SK-N-MC (cell line): ENCODE measurements at regions not wholly inside any gene's neighbourhood (a gene's known extent, or its start where the extent isn't known, plus 50 kb on each side); places are given as distances from the start of the nearest gene placed in this dataset.

Experiments used
- DNase-seq: peaks from one replicate; pipeline ENCODE4 v3.0.0-alpha.2; 2011; ENCODE audit warnings: low read depth, low spot score
- H3K27ac ChIP-seq: fragments of 200-600 bp; sonication (generic); 2 replicates; pipeline ENCODE4 v1.5.1; 2016; ENCODE audit warnings: mixed run types
- H3K36me3 ChIP-seq: fragments of 200-600 bp; sonication (generic); 2 replicates; pipeline ENCODE4 v1.6.1; 2017; ENCODE audit warnings: antibody characterized with exemption, low read length, mixed read lengths; ENCODE audit not compliant: insufficient read depth
- H3K4me3 ChIP-seq: fragments of 200-600 bp; sonication (generic); 2 replicates; pipeline ENCODE4 v1.5.1; 2016
- H3K9ac ChIP-seq: fragments of 200-600 bp; sonication (generic); 2 replicates; pipeline ENCODE4 v1.8.0; 2017; ENCODE audit warnings: mixed run types, mixed read lengths; ENCODE audit not compliant: insufficient read length
- H3K9me3 ChIP-seq: fragments of 200-600 bp; sonication (generic); 2 replicates; pipeline ENCODE4 v1.6.1; 2017; ENCODE audit warnings: low read depth, mild to moderate bottlenecking, antibody characterized with exemption, low read length, moderate library complexity, mixed read lengths
- EZH2 ChIP-seq: fragments of 200-600 bp; sonication (generic); IDR thresholded peaks from one replicate; pipeline ENCODE4 v1.6.1; 2017; ENCODE audit warnings: antibody characterized with exemption
- FOXP2 ChIP-seq: optimal IDR thresholded peaks from 2 replicates; pipeline ENCODE3; 2011; ENCODE audit warnings: mild to moderate bottlenecking, moderate library complexity; ENCODE audit not compliant: insufficient read depth; ENCODE audit errors: extremely low read length, control extremely low read depth
- POLR2AphosphoS5 ChIP-seq: IDR thresholded peaks from 2 replicates; pipeline ENCODE4 v1.6.1; 2012; ENCODE audit warnings: mild to moderate bottlenecking, low read depth, low read length, borderline replicate concordance

GRCh38 chr2:19671311-19671710 is 230.5 kb downstream of the TTC32 start:
- Histone ChIP-seq H3K36me3 (no peaks in the 10 kb centered on the region), H3K27ac (no peak overlapping the region), H3K9ac (no peak overlapping the region), H3K9me3 (no peaks in the 10 kb centered on the region), H3K4me3 (no peak overlapping the region)
- no peak for DNase-seq
- TF ChIP-seq EZH2 (no peak), FOXP2 (no peak), POLR2AphosphoS5 (no peak)

DNA sequence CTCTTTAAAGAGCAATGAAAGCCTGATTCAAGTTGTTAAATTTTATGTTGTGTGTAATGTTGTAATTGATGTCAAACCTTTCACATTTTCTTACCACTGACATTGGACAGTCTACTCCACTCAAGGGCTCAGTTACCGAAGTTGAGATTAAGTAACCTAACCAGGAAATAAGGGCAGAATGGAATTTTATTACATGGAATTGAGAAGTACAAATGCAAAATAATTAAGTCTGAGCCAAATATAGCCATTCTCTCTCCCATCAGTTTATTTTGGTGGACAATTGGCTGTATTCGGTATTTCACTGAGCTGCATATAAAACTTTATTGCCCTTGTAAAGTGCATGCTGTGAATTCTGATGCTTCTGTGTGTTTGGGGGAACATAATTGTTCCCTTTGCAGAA is 231.5 kb downstream of the TTC32 start:
- no peak overlapping the region for H3K27ac ChIP-seq
- H3K9ac ChIP-seq = no peak overlapping the region
- peak overlapping the region; percentile 9; the same call in 1 of the 2 replicates for H3K4me3 ChIP-seq
- DNase-seq = no peak
- H3K9me3 ChIP-seq = no peaks in the 10 kb centered on the region
- TF ChIP-seq EZH2 (no peak), POLR2AphosphoS5 (no peak), FOXP2 (no peak)
- no peaks in the 10 kb centered on the region for H3K36me3 ChIP-seq

- no peaks in the 10 kb centered on the region for H3K9me3 ChIP-seq
- H3K4me3 ChIP-seq = no peak overlapping the region
- no peak for DNase-seq
- H3K9ac ChIP-seq = no peak overlapping the region
- H3K36me3 ChIP-seq = no peaks in the 10 kb centered on the region
- TF ChIP-seq FOXP2 (no peak), EZH2 (no peak), POLR2AphosphoS5 (no peak)
- no peak overlapping the region for H3K27ac ChIP-seq
Measured at GRCh38 chr2:19669559-19669958, 232.2 kb downstream of the TTC32 start.

- H3K27ac ChIP-seq = no peak overlapping the region
- H3K9me3 ChIP-seq = no peaks in the 10 kb centered on the region
- H3K9ac ChIP-seq = no peak overlapping the region
- DNase-seq = no peak
- no peak overlapping the region for H3K4me3 ChIP-seq
- no peaks in the 10 kb centered on the region for H3K36me3 ChIP-seq
- TF ChIP-seq EZH2 (no peak), FOXP2 (no peak), POLR2AphosphoS5 (no peak)
Measured at GRCh38 chr2:19669126-19669525, 232.7 kb downstream of the TTC32 start.

DNA sequence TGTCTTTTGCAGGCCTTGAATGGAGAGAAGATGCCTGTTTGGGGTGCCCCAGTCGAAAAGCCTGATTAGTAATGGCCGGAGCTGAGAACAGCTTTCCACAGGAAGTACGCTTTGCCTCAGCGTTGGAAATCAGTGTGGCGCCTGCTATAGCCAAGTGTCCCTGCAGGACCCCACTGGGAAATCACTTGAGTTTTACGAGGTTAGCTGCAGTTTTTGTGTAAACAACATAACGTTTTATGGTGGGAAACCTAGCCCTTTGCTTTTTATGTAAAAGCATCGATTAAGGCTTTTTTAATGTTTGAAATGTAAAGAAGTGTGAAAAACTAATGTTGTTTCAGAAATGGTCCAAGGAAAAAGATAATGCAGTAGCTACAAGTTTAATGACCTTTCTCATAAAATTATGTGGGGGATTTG is 234.2 kb downstream of the TTC32 start:
- H3K9me3 ChIP-seq = no peaks in the 10 kb centered on the region
- H3K36me3 ChIP-seq = no peaks in the 10 kb centered on the region
- TF ChIP-seq EZH2 = no peak
- no peak for TF ChIP-seq FOXP2
- no peak for TF ChIP-seq POLR2AphosphoS5
- peak overlapping the region; percentile 62 for H3K4me3 ChIP-seq
- peak overlapping the region; percentile 42 for H3K9ac ChIP-seq
- no peak for DNase-seq
- H3K27ac ChIP-seq = 0 out of 2 replicates have a peak overlapping the region, but pooled peaks have one; percentile 35

GRCh38 chr2:19667085-19667484 is 234.7 kb downstream of the TTC32 start:
- Histone ChIP-seq H3K36me3 (no peaks in the 10 kb centered on the region), H3K9ac (peak overlapping the region; percentile 42), H3K9me3 (no peaks in the 10 kb centered on the region), H3K27ac (0 out of 2 replicates have a peak overlapping the region, but pooled peaks have one; percentile 35), H3K4me3 (peak overlapping the region; percentile 62)
- TF ChIP-seq POLR2AphosphoS5 (no peak), FOXP2 (no peak), EZH2 (no peak)
- no peak for DNase-seq

DNA sequence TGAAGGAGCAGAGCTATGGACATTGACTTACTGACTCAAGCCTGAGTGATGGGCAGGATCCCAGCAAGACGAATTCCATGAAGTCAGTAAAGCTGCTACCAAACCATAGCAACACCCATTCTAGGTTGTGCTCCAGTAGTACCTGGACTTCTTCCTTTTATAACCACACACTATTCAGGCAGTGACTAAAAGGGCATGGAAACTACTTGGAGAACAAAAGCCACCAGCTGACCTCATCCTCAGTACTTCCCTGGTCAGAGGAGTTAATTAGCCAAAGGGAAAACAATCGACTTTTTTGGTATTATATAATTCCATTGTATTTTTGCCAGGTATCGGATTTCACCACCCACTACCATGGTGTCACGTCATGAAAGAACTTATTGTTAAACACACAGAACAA is 237.1 kb downstream of the TTC32 start:
- Histone ChIP-seq H3K27ac (no peak overlapping the region), H3K4me3 (no peak overlapping the region), H3K36me3 (no peaks in the 10 kb centered on the region), H3K9ac (no peak overlapping the region), H3K9me3 (no peaks in the 10 kb centered on the region)
- no peak for DNase-seq
- TF ChIP-seq EZH2 (no peak), POLR2AphosphoS5 (no peak), FOXP2 (no peak)

DNA sequence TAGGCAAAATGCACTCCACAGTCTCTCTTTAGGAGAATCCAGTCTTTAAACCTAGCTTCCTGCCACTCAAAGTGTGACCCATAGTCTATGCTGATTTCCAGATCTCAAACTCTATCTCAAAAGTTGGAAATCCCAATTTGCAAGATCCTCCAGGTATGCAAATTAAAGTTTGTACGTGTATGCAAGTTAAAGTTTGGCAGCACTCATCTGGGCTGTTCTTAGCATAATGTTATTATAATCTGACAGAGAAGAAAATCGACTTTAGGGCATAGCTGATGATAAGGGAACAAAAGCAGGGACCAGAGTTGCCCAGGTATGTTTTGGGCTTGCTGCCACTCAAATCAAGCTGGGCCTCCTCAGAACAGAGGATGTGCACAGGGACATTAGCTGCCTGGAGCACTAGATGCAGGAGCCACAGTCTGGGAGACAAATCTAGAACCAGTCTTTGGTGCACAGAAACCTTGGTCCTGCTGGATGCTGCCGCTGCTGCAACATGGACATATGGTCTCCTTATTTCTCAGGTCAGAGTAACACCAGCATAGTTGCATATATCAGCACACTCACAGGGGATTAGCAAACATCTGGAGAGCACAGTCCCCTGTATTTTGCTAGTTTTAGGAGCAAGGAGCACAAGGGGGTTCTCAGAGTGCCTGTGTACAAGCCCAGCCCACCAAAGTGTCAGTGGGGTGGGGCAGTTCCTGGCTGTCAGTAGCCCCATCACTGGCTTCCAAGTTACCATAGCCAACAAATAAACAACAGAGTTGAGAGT is 242.6 kb downstream of the TTC32 start:
- TF ChIP-seq FOXP2 (no peak), POLR2AphosphoS5 (no peak), EZH2 (no peak)
- Histone ChIP-seq H3K9me3 (no peaks in the 10 kb centered on the region), H3K9ac (no peak overlapping the region), H3K36me3 (no peaks in the 10 kb centered on the region), H3K27ac (no peak overlapping the region), H3K4me3 (no peak overlapping the region)
- no peak for DNase-seq

GRCh38 chr2:19656011-19656410 is 245.8 kb downstream of the TTC32 start:
- Histone ChIP-seq H3K36me3 (no peaks in the 10 kb centered on the region), H3K4me3 (no peak overlapping the region), H3K9me3 (no peaks in the 10 kb centered on the region), H3K27ac (no peak overlapping the region), H3K9ac (no peak overlapping the region)
- TF ChIP-seq EZH2 = no peak
- TF ChIP-seq FOXP2 = no peak
- TF ChIP-seq POLR2AphosphoS5 = no peak
- no peak for DNase-seq
